ENCODE measurements at regions not wholly inside any gene's neighbourhood (a gene's known extent, or its start where the extent isn't known, plus 50 kb on each side); places are given as distances from the start of the nearest gene placed in this dataset.
"Not testable (repeated sequence)": the region's sequence is repeated elsewhere in the genome, so short reads cannot be mapped to it uniquely, and the experiment has no call there.

DNA sequence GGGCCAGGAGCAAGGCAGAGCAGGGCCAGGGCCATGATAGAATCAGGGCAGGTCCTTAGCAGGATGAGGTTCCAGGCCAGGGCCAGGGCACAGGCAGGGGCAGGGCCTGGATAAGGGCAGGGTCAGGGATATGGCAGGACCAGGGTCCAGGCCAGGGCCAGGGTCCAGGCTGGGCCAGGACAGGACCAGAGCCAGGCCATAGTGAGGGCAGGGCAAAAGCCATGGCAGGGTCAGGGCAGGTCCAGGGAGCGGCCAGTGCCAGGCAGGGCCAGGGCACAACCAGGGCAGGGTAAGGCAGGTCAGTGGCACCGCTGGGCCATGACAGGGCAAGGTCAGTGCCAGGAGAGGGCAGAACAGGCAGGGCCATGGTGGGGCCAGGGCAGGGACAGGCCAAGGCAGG lies 152.2 kb downstream of the LIPI start:
- no peak for DNase-seq

- DNase-seq: not testable (repeated sequence)
Measured at GRCh38 chr21:14057841-14058481, 152.8 kb downstream of the LIPI start.

- no peak for DNase-seq
Measured at GRCh38 chr21:14057313-14057712, 153.4 kb downstream of the LIPI start.

- no peak for DNase-seq
Measured at GRCh38 chr21:14056771-14057191, 154.0 kb downstream of the LIPI start.

DNA sequence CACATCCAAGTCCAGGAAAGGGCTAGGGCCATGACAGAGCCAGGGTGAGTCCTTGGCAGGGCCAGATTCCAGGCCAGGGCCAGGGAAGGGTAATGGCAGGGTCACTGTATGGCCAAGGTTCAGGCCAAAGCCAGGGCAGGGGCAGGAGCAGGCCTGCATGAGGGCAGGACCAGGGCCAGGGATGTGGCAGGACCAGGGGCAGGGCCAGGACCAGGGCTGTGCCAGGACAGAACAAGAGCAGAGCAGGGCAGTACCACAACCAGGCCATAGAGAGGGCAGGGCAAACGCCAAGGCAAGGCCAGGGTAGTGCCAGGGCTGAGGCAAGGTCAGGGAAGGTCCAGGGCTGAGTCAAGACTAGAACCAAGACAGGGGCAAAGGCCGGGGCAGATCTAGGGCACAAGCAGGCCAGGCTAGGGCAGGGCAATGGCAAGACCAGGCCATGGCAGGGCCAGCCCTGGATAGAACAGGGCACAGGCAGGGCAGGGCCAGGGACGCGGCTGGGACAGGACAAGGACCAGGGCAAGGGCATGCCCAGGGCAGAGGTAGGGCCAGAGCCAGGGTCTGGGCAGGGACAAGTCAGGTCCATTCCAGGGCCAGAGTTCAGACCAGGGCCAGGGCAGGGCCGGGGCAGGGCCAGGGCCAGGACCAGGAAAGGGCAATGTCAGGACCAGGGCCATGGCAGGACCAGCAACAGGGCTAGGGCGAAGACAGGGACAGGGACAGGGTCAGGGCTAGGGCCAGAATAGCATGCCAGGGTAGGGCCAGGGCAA lies 154.8 kb downstream of the LIPI start:
- DNase-seq: not testable (repeated sequence)

- no peak for DNase-seq
Measured at GRCh38 chr21:14054682-14055081, 156.1 kb downstream of the LIPI start.

- no peak for DNase-seq
Measured at GRCh38 chr21:14050121-14050520, 160.6 kb downstream of the LIPI start.

- DNase-seq: no peak
Measured at GRCh38 chr21:14046401-14046800, 164.4 kb downstream of the LIPI start.

GRCh38 chr21:14040386-14040785 lies 170.4 kb downstream of the LIPI start:
- DNase-seq: no peak

DNA sequence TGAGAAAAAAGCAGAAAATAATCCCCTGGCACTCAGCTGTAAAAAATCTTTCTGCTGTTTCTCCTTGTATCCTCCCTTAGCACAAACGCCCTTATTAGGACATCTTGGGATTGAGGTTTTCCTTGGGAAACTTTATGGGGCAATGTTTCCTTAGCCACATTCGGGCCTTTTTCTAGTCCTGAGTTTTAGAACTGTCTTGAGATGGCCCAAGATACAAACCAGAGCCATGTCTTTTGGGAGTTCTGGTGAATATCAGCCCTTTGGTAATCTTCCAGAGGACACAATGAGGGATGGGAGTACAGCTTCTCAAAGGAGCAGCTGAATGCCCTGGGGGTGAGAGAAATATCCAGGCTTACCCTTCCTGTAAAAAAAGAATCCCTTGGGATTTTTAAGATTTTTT lies 182.1 kb downstream of the LIPI start:
- not testable (repeated sequence) for DNase-seq

- DNase-seq: peak; percentile 86
Measured at GRCh38 chr21:14027235-14027869, 183.4 kb downstream of the LIPI start.

DNA sequence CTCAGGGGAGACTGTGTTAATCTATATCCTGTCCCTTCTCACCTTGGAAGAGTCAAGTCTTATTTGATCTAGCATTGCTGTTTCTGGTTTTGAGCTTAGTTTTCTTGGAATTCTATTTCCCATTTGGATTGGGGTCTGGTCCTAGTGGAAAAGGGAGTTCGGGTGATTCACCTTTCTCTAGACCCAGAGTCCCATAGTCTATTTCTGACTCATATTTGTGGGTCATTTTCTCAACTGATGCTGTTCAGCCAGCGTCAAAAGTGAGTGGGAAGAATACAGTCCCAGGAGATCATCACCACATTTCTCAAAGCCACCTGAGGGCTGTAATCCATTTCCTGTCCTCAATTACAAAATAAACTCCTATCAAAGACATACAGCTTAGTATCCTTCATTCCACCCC lies 190.6 kb downstream of the LIPI start:
- not testable (repeated sequence) for DNase-seq

- DNase-seq: not testable (repeated sequence)
Measured at GRCh38 chr21:14015841-14016240, 194.9 kb downstream of the LIPI start.

DNA sequence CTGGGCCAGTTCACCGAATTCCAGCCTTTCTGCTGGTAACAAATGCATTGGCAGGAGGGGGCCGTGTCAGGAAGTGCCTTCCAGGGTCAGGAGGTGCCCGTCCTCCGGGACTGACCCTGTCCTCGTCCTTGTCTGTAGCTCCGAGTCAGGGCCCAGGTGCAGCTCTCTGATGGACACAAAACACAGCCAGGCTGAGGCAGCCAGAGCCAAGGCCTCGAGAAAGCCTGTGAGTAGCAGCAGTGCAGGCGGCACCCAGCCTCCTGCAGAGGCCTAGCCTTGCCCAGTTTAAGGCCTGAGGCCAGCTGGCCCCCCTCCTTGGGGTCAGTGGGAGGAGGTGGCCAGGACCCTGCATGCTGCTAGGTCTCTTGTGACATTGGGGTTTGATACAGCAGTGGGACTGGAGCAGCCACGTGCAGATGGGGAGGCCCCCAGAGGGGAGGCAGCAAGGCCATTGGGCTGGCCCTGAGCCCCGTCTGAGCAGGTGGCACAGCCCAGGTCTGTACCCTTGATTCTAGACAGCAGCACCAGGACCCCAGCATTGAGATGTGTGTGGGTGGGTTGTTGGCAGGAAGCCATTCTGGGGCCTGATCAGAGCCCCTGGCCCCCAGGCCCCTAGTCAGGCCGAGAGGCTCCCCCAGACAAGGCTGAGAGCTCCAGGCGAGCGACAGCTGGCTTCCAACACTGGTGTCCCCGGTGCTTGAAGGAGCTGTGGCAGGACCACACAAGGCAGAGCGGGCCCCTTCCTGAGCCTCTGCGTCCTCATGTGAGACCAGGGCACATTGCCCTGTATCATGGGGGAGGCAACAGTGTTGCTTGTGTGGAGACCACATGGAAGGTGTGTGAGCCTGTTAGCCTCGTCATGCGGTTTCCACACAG lies 196.9 kb downstream of the LIPI start:
- DNase-seq: not testable (repeated sequence)

DNA sequence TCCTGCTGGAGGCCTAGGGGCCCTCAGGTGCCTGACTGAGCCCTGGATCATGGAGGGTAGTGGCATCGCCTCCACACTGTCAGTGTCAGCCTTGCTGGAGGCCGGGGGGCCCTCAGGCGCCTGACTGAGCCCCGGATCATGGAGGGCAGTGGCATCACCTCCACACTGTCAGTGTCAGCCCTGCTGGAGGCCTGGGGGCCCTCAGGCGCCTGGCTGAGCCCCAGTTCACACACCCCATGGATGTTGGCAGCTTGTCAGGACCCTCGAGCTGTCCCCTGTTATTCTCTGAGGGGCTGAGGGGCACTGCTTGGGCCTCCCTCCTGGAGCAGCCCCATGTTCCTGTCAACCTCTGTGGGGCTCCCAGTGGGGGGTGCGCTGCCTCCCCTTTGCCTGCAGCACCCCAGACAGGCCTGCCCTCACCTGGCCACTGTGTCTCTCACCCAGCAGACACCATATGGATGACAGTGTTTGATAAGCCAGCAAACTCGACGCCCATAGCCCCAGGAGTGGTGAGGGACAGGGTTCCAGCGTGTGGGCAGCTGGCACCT lies 197.6 kb downstream of the LIPI start:
- no peak for DNase-seq

DNA sequence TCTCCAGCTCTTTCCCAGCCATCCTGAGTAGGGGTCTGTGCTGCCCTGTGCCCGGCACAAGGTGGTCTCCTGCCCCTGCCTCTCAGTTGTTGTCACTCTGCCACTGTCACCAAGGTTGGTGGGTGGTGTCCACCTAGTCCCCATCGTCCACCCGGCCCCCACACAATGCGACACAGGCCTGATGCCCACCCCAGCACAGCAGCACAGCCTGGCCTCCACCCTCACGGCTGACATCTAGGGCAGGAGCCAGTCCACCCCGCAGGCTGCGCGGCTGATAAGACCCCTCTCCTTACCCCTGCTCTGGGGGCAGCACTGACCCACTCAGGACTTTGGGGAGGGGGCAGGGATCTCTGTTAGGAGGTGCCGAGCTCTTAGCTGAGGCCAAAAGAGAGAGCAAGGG lies 198.3 kb downstream of the LIPI start:
- DNase-seq: no peak

DNA sequence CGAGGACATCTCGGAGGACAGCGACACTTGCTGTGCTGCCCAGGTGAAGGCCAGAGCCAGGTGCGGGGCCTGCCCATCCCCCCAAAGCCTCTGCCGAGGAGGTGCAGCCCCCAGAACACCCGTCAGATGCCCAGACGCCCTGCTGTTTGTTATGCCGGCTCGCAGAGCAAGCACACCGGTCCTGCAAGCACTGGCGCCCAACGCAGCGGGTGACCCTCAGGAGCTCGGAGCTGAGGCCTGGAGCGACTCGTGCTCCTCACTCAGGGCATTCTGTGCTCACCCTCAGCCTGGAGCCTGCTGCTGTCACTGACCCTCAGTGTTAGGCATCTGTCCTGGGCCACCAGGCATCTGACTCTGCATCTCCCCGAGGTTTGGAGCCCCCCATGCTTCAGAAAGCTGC lies 199.0 kb downstream of the LIPI start:
- not testable (repeated sequence) for DNase-seq

DNA sequence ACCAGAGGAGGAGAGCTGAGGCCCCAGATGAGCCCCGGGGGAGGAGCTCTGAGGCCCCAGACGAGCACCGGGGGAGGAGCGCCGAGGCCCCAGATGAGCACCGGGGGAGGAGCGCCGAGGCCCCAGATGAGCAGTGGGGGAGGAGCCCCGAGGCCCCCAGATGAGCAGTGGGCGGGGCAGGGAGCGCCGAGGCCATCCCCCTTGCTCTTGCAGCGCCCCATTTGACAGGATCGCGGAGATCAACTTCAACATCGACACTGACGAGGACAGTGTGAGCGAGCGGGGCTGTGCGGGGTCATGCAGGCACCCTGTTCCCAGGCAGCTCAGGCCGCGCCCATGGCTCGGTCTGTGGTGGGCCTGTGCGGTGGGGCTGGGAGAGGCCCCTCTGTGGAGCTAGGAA lies 199.6 kb downstream of the LIPI start:
- DNase-seq: not testable (repeated sequence)

DNA sequence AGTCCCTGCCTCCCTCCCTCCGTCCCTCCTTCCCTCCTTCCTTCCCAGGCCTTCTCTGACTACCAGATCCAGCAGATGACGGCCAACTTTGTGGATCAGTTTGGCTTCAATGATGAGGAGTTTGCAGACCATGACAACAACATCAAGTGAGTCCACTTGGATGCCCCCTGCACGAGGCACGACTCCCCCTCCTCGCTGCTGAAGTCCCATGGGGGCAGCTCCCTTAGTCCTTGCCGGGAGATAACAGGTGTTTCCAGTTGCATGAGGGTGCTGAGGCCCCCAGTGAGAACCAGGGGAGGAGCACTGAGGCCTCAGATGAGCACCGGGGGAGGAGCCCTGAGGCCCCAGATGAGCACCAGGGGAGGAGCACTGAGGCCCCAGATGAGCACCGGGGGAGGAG lies 200.0 kb downstream of the LIPI start:
- no peak for DNase-seq

DNA sequence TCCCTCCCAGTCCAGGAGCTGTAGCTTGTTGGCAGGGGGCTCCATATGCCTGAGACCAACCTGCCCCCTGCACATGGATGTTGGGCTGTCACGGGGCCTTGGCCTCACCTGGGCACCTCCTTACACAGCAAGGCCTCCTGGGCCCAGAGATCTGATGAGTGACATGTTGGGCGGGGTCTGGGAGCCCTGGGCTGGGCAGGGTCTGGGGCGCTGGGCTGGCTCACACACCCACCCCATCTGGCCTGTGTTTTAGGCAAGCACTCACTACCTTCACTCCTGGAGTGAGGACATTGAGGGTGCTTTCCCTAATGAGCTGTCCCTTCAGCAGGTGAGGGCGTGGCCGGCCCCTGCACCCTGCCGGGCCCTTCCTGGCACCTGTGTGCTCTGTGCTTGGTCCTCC lies 200.8 kb downstream of the LIPI start:
- not testable (repeated sequence) for DNase-seq

- DNase-seq: not testable (repeated sequence)
Measured at GRCh38 chr21:14009238-14009981, 201.3 kb downstream of the LIPI start.

DNA sequence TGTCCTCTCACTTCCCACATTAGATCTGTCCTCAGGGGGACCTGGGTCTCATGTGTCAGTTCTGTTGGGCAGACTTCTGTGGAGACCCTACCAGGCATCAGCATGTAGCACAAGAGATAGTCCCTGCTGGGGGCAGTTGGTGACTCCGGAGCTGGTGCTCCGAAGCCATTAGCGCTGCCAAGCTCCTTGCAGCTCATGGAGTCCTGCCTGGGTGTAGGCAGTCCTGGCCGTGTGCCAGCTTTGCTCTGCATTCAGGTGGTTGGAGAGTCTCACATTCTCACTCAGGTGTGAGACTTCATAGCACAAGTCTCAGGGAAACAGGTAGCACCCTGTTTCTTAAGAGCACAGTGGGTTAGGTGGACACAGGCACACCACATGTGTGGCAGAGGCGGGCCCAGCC lies 202.3 kb downstream of the LIPI start:
- DNase-seq: not testable (repeated sequence)

Measured in CD4-positive, alpha-beta T cell treated with Interleukin-15 for 1 hour (primary cell).